Activated naive CD4-positive, alpha-beta T cell treated with Interleukin-2 at 50 U/mL for 16 hours (primary cell): ENCODE measurements at regions not wholly inside any gene's neighbourhood (a gene's known extent, or its start where the extent isn't known, plus 50 kb on each side); places are given as distances from the start of the nearest gene placed in this dataset.
A peak's percentile ranks its signal among the peaks of the same experiment; 100 is the strongest.

Experiments used
- DNase-seq: peaks from one replicate; pipeline ENCODE4 v3.0.0-alpha.2; 2020

DNA sequence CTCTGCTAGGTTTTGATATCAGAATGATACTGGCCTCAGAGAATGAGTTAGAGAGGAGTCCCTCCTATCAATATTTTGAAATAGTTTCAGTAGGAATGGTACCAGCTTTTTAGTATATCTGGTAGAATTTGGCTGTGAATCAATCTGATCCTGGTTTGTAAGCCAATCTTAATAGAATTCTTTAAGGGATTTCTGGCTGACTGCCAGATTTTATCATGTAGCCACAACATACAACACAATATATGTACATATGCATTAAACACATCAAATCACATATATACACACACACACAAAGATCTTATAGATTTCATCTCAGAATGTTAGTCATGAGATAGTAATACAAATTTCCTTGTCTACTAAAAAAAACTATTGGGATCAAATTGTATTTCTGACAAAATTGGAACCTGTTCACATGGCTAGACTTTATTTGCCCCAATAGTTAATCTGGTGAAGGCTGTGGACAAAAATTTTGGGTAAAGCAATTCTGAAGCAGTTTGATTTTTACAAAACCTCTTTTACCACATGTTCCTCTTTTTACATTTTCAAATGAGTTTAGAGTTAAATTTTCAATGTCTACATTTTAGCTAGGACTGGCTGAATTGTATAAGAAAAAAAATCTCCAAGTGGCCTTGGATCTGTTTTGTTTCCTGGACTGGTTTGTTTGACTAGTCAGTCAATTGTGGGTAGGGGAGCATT is 151.7 kb downstream of the FASLG start:
- no peak for DNase-seq

DNA sequence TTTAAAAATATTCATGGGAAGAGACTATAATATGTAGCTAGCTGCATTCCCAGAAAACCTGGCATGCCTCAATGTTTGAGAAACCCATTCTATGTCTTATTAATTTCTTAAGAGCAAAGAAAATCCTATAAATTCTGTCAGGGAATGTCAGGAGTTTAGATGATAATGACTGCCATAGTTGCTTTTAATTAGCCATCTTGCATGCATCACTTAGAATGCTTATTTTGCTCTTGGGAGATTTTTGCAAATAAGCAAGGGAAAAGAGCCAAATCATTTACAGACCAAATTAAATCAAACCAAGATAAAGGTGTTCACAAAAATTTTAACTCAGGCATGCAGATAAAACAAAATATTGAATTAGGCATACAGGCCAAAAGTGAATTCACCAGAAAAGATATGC is 152.8 kb downstream of the FASLG start:
- DNase-seq, result no peak

DNA sequence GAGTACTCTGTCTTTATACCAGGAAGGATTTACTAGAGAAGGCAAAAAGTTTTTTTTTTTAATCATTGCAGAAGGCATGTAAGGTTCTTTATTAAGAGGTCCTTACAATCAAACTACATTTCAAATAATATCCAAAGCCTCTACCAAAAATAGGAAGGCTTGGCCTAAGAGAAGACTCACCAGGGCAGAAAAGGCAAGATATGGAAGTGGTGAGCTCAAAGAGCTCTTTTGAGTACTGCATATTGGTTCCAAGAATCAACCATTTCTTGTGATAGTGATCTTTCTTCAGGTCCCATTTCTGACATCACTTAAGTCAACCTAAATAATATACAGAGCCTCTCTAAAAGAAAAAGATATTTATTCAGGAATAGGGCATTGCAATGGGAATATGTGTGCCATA is 153.2 kb downstream of the FASLG start:
- no peak for DNase-seq

DNA sequence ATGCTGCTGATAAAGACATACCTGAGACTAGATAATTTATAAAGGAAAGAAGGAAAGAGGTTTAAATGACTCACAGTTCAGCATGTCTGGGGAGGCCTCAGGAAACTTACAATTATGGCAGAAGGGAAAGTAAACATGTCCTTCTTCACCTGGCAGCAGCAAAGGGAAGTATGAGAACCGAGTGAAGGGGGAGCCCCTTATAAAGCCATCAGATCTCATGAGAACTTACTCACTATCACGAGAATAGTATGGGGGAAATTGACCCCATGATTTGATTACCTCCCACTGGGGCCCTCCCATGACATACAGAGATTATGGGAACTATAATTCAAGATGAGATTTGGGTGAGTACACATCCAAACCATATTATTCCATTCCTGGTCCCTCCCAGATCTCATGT is 154.4 kb downstream of the FASLG start:
- DNase-seq, result no peak

DNA sequence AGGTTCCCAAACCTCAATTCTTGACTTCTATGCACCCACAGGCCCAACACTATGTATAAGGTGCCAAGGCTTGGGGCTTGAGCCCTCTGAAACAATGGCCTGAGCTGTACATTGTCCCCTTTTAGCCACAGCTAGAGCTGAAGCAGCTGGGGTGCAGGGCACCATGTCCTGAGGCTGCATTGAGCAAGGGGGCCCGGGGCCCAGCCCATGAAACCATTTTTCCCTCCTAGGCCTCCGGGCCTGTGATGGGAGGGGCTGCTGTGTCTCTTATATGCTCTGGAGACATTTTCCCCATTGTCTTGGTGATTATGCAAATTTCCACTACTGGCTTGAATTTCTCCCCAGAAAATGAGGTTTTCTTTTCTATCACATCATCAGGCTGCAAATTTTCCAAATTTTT is 155.5 kb downstream of the FASLG start:
- no peak for DNase-seq

DNA sequence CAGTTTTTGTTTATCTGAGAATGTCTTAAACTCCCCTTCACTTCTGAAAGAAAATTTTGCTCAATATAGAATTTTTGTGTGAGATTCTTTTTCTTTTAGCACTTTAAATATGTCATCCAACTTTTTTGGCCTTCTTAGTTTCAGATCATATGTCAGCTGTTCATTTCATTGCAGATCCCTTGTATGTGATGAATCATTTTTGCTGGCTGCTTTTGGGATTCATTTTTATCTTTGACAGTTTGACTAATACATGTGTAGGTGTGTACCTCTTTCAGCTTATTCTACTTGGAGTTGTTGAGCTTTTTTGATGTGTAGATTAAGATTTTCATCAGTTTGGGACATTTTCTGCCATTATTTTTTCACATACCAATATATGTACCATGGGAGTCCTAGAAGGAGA is 156.8 kb downstream of the FASLG start:
- DNase-seq, result no peak

DNA sequence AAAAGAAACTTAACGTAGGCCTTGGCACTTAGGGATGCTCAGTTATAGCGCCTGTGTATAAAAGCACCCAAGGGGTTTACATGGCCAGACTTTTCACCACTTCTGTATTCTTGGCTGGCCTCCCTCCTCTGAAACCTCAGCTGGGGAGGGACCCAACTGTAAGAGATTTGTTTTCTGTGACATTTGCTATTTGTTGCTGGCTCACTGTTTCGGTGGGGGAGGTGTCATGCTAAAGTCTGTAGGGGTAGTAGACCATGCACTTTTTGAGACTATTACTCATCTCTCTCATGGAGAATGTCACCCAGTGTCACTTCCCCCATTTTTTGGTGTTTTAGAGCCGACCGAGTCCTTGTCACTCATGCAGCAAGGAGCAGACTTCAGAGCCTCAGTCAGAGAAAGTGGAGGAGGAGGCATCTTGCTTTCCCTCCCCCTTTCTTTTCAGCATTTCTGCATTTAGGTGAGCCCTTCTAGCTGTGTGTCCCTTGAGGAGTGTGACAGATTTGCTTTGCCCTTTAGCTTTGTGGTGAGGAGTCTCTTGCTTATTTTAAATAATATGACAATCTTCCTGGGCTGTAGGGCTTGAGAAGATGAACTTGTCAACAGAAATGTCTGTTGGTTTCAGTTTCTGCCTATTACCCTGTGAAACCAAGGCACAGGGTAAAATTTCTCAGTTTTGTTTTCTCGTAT is 160.1 kb downstream of the FASLG start:
- DNase-seq, result peak; percentile 58

DNA sequence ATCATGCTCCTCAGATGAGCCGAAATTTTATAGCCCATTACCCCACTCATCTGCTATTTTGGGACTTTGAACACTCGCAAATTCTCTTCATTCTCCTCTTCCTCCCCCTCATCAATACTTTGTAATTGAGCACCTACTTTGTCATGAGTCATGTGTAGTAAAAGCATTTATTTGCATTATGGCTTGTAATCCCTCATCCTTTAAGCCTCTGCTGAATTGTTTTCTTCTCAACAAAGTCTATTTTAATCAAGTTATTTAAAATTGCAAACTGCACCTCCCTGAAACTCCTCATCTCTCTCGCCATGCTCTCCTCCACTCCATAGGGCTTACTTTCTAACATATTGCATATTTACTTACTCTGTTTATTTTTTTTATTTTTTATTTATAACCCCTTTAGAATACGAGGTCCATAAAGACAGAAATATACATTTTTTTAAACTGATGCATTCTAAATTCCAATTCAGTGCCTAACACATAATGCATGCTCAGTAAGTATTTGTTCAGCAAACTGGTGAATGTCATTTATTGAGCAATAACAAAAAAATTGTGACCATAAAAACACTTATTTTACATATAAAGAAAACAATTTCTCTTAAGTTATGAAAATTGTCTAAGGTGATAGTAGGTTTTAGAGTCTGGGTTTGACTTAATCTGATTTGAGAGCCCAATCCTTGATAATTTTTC is 161.7 kb downstream of the FASLG start:
- no peak for DNase-seq

DNA sequence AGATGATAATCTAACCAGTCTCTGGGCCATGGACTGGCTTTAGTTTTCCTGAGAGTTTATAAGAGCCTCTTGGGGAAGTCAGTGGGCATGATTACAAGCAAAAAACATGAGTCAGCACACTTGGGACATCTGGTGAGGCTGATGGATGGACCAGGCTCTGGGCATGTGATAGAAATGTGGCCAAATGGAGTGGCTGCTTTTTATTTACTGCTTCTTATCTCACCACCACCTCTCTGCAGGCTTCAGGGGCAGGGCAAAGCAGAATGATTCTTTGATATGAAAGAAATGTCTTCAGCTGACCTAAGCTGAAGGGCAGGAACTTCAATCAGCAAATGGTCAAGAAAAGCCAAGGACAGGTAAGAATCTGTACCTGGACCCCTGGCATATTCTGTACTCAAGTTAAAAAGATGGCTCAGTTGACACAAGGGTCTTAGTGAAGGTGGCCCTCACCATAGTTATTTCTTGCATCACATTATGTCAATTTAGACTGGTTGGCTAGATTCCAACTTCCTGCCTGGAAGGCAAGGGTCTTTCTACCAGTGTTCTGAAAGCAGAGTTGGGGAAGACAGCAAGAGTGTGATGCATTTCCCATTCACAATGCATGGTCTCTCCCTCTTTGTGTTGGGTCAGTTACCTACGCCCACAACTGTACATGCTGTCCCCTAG is 162.8 kb downstream of the FASLG start:
- DNase-seq, result no peak

DNA sequence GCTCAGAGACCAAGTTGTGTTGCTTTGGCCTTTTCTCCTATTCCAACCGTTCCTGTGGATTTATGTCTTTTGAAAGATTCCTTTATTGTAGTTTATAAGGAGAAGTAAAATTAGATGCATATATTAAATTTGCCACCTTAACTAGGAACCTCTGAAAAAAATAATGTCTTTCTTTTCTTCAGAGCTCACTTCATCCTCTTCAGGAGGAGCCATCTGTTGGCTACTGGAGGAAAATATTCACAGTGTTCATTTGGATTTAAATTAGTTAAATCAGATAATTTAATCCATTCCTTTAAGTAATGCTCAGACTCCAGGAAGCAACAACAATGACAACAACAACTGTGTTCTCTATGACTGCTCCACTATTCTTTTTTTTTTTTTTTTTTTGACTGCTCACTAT is 164.0 kb downstream of the FASLG start:
- DNase-seq, result no peak

DNA sequence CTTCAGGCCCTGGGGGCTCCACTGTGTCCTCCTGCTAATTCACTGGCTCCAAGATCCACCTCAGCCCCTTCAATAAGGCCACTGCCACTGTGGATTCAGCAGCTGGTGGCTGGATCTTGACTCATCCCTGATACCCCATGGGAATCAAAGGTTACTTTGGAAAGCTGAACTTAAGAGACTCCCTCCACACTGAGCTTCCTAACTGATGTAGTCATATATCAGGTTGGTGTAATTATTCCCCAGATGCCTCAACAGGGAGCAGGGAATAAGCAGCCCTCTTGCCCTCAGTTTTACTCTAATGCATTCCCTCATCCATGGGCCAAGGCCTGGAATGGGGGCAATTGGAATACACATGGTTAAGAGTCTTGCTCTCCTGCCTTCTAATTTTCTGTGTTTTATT is 164.6 kb downstream of the FASLG start:
- no peak for DNase-seq

DNA sequence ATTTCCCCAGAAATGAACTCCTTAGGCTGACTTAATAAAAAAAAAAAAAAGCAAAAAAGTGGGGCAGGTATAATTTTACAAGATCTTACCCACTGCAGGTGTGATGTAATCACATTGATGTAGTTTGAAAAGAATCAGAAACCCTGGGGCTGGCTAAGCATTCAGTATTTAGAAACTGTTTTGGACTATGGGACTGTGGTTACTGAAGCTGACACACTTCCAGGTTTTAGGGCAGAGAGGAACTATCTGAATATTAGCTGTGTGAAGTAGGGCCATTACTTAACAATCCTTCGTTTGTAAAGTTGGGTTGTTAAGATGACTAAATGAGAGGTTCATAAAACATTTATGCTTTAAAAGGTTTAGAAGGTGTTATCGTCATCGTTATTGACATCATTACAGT is 165.3 kb downstream of the FASLG start:
- no peak for DNase-seq

DNA sequence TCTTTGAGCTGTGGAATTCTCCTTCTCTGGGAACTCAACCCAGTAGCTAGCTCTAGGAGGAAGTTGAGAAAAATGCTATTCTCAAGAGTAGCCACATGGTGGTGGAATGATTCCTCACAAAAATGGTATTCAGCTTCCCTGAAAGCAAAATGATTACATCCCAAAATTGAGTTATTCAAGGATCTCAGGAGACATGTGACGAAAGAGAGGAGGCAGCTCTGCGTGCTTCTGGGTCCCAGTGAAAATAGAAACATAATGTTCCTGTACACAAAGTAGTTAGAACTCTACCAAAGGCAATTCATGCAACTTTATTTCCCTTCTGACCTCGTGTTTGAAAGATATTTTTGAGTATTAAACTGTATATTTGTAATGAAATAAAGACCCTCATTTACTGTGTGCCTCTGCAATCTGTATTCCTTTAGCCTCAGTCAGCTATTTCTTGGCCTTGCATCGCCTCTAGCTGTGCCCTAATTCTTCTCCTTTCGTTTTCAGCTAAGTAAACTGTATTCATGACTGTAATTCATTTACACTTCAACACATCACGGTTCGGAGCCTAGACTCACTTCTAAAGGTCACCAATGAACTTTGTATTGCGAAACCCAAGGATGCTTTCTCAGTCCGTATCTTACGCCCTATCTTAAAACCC is 167.3 kb downstream of the FASLG start:
- no peak for DNase-seq

DNA sequence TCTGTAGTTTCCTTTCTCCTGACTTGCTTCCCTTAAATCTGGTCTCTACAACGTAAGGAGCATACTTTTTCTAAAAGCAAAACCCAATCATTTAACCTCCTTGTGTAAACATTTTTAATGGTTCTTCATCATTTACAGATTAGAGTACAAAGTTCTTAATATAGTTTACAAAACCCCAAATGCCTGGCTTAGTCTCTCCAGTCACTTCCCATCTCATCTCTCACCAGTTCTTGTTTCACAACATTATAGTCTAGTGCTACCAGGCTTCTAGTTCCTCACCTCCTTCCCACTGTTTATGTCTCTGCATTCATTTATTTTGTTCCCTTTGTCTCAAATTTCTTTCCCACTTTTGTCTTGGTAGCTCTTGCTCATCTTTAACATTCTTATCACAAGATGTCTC is 168.4 kb downstream of the FASLG start:
- no peak for DNase-seq

DNA sequence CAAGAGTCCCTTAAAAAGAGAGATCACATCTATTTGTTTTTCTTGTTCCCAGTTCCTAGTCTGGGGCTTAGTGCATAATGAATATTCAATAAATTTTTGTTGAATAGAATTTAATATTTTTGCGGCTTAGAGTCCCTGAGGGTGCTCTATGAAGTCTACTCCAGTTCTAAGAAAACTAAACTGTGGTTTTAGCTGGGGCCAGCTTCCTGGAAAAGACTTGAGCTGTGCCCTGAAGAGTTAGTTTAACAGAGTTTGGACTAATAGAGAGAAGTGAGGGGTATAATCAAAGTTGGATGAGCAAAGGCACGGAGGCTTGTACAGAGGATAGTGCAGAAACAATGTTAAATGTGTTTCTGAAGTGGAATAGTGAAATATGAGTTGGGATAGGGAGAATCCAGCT is 168.9 kb downstream of the FASLG start:
- DNase-seq, result no peak

DNA sequence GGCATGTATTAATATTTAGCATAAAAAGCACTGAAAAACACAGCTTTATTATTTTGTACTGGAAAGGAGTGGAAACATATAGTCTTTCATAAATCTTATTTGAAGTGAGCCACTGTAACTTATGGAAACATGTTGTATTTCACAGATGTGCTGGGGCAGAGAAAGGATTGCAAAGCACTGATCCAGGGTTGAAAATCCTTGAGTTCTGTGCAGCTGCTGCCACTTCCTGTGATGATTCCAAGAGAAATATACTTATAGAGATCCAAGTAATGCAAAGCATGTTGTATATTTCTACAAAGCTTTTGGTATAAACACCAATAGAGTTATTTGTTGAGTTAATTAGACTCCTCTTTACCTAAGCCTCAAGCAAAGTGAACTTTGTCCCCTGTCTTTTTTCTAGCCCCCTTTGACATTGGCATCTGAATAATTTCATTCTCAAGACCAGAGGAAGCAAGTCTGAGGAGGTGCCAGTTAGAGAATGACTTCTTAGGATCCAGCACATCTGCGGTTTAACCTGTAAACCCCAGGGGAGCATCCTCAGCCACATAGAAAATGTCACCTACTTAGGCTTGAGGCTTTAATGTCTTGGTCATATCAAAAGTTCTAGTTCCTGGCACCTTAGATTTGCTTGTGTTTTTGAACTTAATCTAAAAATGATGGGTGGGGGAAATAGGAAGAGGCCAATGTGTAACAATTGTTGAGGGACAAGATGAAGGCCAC is 173.3 kb downstream of the FASLG start:
- no peak for DNase-seq

DNA sequence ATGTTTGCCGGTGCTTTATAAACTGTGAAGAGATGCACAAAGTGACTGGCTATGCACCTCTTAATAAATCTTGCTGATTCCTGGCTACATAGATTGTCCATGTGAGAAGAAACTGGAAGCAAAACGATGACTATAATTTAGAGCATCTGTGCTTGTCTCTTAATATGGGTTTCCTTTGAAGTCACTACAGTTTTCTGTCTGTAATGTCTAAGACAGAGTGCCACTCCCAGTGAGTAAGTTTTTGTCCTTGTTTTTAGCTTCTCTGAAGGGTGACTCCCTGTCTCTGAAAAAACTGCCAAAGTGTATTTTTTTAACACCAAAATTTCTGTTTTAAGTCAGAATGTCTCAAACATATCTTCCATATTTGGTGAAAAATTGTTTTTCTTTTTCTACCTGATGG is 175.1 kb downstream of the FASLG start:
- DNase-seq, result no peak

DNA sequence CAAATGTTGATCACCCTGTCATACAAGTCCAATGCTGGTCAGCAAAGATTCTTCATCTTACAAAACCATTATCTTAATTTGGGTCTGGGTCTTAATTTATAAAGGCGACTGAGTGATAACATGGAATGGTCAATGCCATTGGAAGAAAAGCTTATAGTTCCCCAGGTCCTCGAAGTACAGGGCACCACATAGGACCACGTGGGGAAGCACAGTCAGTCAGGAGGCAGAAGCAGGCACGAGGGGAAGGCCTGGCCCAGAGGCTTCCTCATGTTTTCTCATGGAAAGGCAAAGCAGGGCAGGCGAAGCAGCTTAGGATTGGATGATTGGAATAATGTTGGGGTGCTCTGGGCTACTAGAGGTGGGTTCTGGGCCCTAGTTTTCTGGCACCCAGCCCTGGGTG is 175.7 kb downstream of the FASLG start:
- DNase-seq, result no peak

DNA sequence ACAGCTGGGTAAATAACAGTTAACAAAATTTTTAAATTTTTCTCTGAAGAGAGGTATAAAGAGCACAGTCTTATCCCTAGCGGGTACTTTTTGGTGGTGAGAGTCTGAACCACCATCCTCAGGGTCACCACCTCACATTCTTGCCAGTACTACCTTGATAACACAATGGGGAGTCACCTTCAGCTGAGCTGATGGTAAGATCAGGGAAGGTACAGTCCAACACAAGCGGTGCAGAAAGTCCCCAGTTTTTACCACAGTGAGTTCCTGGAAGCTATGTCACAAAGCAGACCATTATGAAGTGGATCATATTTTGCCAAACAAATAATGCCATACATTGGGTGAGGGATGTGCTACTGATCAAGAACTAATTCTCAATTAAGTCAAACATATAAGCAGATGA is 176.9 kb downstream of the FASLG start:
- DNase-seq, result no peak

DNA sequence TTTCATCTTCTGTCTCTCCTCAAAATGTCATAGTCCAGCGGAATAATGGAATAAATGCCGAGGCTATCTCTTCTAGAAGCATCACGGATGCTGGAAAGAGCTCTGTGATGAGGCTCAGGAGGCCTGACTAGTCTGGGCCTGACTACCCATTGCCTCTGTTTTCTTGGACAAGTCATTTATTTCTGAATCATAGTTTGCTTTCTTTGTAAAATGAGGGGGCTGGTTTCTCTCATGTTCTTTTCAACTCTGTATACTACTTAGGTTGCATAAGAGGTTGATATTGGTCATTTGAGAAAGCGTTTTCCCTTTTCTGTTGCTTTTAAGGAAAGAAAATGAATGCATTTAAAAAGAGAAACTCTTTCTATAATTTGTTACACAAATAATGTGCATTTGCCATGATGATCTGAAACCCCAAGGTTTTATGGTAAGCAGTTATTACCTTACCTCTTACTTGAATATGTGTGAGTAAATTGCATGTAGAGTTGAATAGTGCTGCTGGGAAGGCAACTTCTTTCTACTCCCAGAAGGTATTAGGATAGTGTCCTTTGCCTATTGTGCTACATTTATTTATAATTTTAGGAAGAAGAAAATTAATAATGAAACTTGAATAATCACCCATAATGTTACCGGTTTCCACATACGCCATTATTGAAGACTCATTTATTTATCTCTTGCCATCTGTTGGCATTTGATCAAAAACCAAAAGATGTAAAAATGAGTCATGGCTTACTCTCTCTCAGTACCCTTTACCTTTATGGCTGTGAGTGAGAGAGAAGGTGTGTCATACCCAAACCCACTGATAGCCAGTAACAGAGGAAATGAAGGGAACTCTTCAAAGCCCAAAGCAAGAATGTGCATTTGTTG is 179.1 kb downstream of the FASLG start:
- peak; percentile 14 for DNase-seq

DNA sequence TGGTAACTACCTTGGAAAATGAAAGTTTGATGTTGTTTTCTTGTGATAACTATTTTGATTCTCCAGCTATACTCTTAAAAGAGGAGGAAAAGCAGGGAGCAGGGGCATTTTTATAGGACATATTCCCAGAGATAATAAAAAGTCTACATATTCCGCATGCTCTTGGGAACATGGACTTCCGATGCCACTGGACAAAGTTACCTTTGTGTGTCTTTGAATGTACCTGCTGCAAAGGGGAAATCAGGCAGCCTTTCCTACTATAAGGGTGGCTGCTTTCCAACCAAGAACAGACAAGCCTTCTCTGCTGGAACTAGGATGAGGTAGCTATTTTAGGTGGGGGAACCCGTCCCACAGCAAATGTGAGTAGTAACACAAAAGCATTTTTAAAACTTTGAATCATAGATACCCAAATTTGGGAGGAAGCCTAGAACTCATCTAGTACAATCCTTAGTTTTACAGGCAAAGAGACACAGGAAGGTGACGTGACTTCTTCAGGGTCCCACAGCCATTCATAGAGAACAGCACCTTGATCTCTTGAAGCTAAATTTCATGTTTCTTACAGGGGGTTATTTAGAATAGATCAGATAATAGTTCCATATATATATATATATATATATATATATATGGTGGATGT is 179.9 kb downstream of the FASLG start:
- DNase-seq, result no peak
